MM.1S (cell line): ENCODE measurements at regions not wholly inside any gene's neighbourhood (a gene's known extent, or its start where the extent isn't known, plus 50 kb on each side); places are given as distances from the start of the nearest gene placed in this dataset.

ENCODE experiments used
- DNase-seq: peaks from one replicate; pipeline ENCODE4 v3.0.0-alpha.2; 2015
- H2AFZ ChIP-seq: fragments of 300-600 bp; sonication (generic); 2 replicates; pipeline ENCODE4 v1.6.0; 2016; ENCODE audit warnings: antibody characterized with exemption, low read length
- H3F3A ChIP-seq: fragments of 300-600 bp; sonication (generic); 2 replicates; pipeline ENCODE4 v1.6.1; 2016; ENCODE audit warnings: mild to moderate bottlenecking, antibody characterized with exemption, low read length, moderate library complexity, mixed read lengths; ENCODE audit not compliant: insufficient read depth
- H3K27ac ChIP-seq: fragments of 300-600 bp; sonication (generic); 2 replicates; pipeline ENCODE4 v1.5.1; 2016; ENCODE audit warnings: mild to moderate bottlenecking, low read length
- H3K27me3 ChIP-seq: fragments of 300-600 bp; sonication (generic); replicated peaks from 2 replicates; pipeline ENCODE4 v1.6.0; 2016; ENCODE audit warnings: low read length; ENCODE audit not compliant: insufficient read depth
- H3K36me3 ChIP-seq: fragments of 300-600 bp; sonication (generic); replicated peaks from 2 replicates; pipeline ENCODE4 v1.6.1; 2016; ENCODE audit warnings: mild to moderate bottlenecking, low read length, mixed read lengths; ENCODE audit not compliant: insufficient read depth
- H3K4me1 ChIP-seq: fragments of 300-600 bp; sonication (generic); 2 replicates; pipeline ENCODE4 v1.6.1; 2016; ENCODE audit warnings: low read length, mixed read lengths
- H3K4me2 ChIP-seq: fragments of 300-600 bp; sonication (generic); 2 replicates; pipeline ENCODE4 v1.6.0; 2016; ENCODE audit warnings: low read depth, low read length
- H3K4me3 ChIP-seq: fragments of 300-600 bp; sonication (generic); 2 replicates; pipeline ENCODE4 v1.5.1; 2016; ENCODE audit warnings: low read length, mixed read lengths
- H3K79me2 ChIP-seq: fragments of 300-600 bp; sonication (generic); 2 replicates; pipeline ENCODE4 v1.6.1; 2016; ENCODE audit warnings: mixed run types, low read length, mixed read lengths
- H3K9ac ChIP-seq: fragments of 300-600 bp; sonication (generic); 2 replicates; pipeline ENCODE4 v1.6.1; 2016; ENCODE audit warnings: low read length, mixed read lengths
- H3K9me2 ChIP-seq: fragments of 300-600 bp; sonication (generic); replicated peaks from 2 replicates; pipeline ENCODE4 v1.6.1; 2016; ENCODE audit warnings: mild to moderate bottlenecking, low read length, mixed read lengths; ENCODE audit not compliant: insufficient read depth
- H3K9me3 ChIP-seq: fragments of 300-600 bp; sonication (generic); replicated peaks from 2 replicates; pipeline ENCODE4 v1.6.1; 2016; ENCODE audit warnings: mild to moderate bottlenecking, low read length, mixed read lengths; ENCODE audit not compliant: insufficient read depth
- H4K20me1 ChIP-seq: fragments of 300-600 bp; sonication (generic); 2 replicates; pipeline ENCODE4 v1.6.1; 2016; ENCODE audit warnings: mild to moderate bottlenecking, low read length, moderate library complexity, mixed read lengths; ENCODE audit not compliant: insufficient read depth
- EZH2 ChIP-seq: fragments of 300-600 bp; sonication (generic); optimal IDR thresholded peaks from 2 replicates; pipeline ENCODE3; 2017; ENCODE audit warnings: low read depth, mild to moderate bottlenecking, antibody characterized with exemption, low read length, mixed read lengths
- EZH2phosphoT487 ChIP-seq: fragments of 300-600 bp; sonication (generic); IDR thresholded peaks from 2 replicates; pipeline ENCODE4 v1.6.1; 2018; ENCODE audit warnings: antibody characterized with exemption, low read length
- TF ChIP-seq, protein P1 (sequence below): fragments of 300-600 bp; sonication (generic); IDR thresholded peaks from 2 replicates; pipeline ENCODE4 v1.5.1; 2016; ENCODE audit warnings: antibody characterized with exemption, low read length, mixed read lengths

DNA sequence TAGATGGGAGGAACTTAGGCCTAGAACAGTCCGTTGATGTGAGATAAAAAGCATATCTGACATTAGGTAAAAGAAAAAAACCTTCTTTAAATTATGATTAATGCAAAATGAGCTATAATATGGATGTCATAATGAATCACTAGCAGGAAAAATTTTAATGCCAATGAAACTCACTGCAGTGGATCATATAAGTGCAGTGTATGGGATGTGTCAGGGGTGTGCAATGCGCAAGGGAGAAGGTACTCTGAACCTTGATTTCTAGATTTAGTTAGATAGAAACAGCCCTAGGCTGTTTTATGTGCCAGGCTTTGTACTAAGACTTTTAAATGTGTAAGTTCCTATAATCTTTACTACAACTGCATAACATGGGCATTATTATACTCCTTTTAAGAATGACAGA lies 50.4 kb upstream of the NXPH2 start:
- Histone ChIP-seq H3K9ac (no peak overlapping the region), H3K4me2 (no peak overlapping the region)

More for the DNA sequence above, 50.4 kb upstream of the NXPH2 start:
- Histone ChIP-seq H3K79me2 (no peaks in the 10 kb centered on the region), H3K9me2 (no peaks in the 10 kb centered on the region), H3K36me3 (no peaks in the 10 kb centered on the region), H3F3A (no peaks in the 10 kb centered on the region), H4K20me1 (no peaks in the 10 kb centered on the region), H3K27ac (no peak overlapping the region), H3K4me3 (no peak overlapping the region), H3K27me3 (no peaks in the 10 kb centered on the region), H3K4me1 (peaks cover 4% of the 10 kb centered on the region; the same call in 1 of the 2 replicates), H2AFZ (no peak overlapping the region), H3K9me3 (no peaks in the 10 kb centered on the region)
- DNase-seq = no peak
- TF ChIP-seq EZH2phosphoT487 (no peak), EZH2 (no peak)
- TF ChIP-seq, protein P1, sequence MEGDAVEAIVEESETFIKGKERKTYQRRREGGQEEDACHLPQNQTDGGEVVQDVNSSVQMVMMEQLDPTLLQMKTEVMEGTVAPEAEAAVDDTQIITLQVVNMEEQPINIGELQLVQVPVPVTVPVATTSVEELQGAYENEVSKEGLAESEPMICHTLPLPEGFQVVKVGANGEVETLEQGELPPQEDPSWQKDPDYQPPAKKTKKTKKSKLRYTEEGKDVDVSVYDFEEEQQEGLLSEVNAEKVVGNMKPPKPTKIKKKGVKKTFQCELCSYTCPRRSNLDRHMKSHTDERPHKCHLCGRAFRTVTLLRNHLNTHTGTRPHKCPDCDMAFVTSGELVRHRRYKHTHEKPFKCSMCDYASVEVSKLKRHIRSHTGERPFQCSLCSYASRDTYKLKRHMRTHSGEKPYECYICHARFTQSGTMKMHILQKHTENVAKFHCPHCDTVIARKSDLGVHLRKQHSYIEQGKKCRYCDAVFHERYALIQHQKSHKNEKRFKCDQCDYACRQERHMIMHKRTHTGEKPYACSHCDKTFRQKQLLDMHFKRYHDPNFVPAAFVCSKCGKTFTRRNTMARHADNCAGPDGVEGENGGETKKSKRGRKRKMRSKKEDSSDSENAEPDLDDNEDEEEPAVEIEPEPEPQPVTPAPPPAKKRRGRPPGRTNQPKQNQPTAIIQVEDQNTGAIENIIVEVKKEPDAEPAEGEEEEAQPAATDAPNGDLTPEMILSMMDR = no peak
